Small intestine (tissue), 7 donors: ENCODE measurements at regions not wholly inside any gene's neighbourhood (a gene's known extent, or its start where the extent isn't known, plus 50 kb on each side); places are given as distances from the start of the nearest gene placed in this dataset.

Experiments used
- DNase-seq, 2 donors: peaks; one replicate each; pipeline versions ENCODE4 v3.0.0 to v3.0.0-alpha.2; 2013
- FAIRE-seq: peaks from 2 replicates; lab custom pipeline; 2012; peaks lifted over from hg19 to GRCh38; lab: Jason Lieb, UNC
- H3K27ac ChIP-seq, 3 donors: one replicate each; pipeline ENCODE4 v1.5.1; 2013; ENCODE audit warnings: low read length in 2 of 3, mild to moderate bottlenecking in 2 of 3, control low read depth in 1 of 3, inconsistent platforms in 1 of 3, low read depth in 1 of 3, moderate library complexity in 1 of 3
- H3K27me3 ChIP-seq, 3 donors: one replicate each; pipeline ENCODE4 v1.6.1; 2013; ENCODE audit warnings: low read length in 3 of 3, inconsistent platforms in 1 of 3; ENCODE audit not compliant: control insufficient read depth in 3 of 3, insufficient read depth in 3 of 3
- H3K36me3 ChIP-seq, 3 donors: one replicate each; pipeline ENCODE4 v1.6.1; 2013; ENCODE audit warnings: low read length in 3 of 3, inconsistent platforms in 1 of 3, low read depth in 1 of 3, mild to moderate bottlenecking in 1 of 3, moderate library complexity in 1 of 3; ENCODE audit not compliant: control insufficient read depth in 3 of 3, insufficient read depth in 2 of 3
- H3K4me1 ChIP-seq, 3 donors: one replicate each; pipeline ENCODE4 v1.6.1; 2013; ENCODE audit warnings: low read length in 2 of 3, inconsistent platforms in 1 of 3, low read depth in 1 of 3, mild to moderate bottlenecking in 1 of 3, moderate library complexity in 1 of 3; ENCODE audit not compliant: control insufficient read depth in 3 of 3, insufficient read depth in 2 of 3
- H3K4me3 ChIP-seq, 3 donors: one replicate each; pipeline ENCODE4 v1.5.1; 2013; ENCODE audit warnings: low read length in 3 of 3, control low read depth in 1 of 3, inconsistent platforms in 1 of 3, low read depth in 1 of 3, mild to moderate bottlenecking in 1 of 3, moderate library complexity in 1 of 3
- H3K9me3 ChIP-seq, 2 donors: one replicate each; pipeline ENCODE4 v1.6.1; 2013; ENCODE audit warnings: low read depth in 1 of 2, low read length in 1 of 2; ENCODE audit not compliant: control insufficient read depth in 2 of 2, insufficient read depth in 1 of 2
- WGBS, 3 donors: extraction: QIAGEN DNeasy Blood & Tissue Kit; methylation state at CpG; one replicate each; pipeline ENCODE4 v1.1.7; 2013; 5-methylcytosine and 5-hydroxymethylcytosine counted together
- donor health status: healthy with polysubstance abuse.
- donor health status: control.
- donor health status: control.
- donor health status: Bipolar disorder and iron deficiency.
- donor health status: healthy.

GRCh38 chr1:189336115-189337100 lies 1141.3 kb downstream of the BRINP3 start:
- Histone ChIP-seq H3K27me3 (no peaks in the 10 kb centered on the region), H3K36me3 (no peaks in the 10 kb centered on the region), H3K4me3 (no peak overlapping the region), H3K9me3 (peaks cover 0 to 4% of the 10 kb centered on the region in 2 donors), H3K27ac (no peak overlapping the region), H3K4me1 (no peaks in the 10 kb centered on the region)
- WGBS, 3 donors: 77 to 89% (median 89%) methylated on average over 17 of the region's 17 CpGs
- FAIRE-seq: no peak
- no peak for DNase-seq

DNA sequence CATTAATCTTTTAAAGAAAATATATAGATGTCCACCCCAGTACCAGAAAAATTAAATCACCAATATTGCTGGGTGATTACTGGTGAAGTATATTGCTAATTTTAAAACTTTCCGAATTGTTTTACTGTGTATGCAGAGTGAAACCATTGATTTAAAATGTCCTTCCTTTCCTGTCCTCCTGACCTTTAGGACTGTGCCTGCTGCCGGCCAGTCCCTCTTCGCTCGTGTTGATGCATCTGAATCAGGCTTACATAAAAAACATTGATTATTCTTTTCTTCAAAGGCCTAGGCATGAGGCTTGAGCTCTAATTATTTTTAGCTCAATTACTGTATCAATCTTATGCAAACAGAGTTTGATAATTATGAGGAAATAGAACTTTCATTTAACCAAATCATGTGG lies 1128.1 kb downstream of the BRINP3 start:
- Histone ChIP-seq H3K27ac (no peak overlapping the region), H3K9me3 (no peaks in the 10 kb centered on the region), H3K36me3 (no peaks in the 10 kb centered on the region), H3K4me1 (no peaks in the 10 kb centered on the region), H3K4me3 (no peak overlapping the region), H3K27me3 (no peaks in the 10 kb centered on the region)
- 67 to 73% (median 72%) methylated on average over 4 of the region's 4 CpGs for WGBS, 3 donors
- FAIRE-seq: no peak
- DNase-seq: no peak

- Histone ChIP-seq H3K4me1 (no peaks in the 10 kb centered on the region), H3K4me3 (no peak overlapping the region), H3K27ac (no peak overlapping the region), H3K9me3 (no peaks in the 10 kb centered on the region), H3K27me3 (no peaks in the 10 kb centered on the region), H3K36me3 (no peaks in the 10 kb centered on the region)
- DNase-seq: no peak
- 34 to 51% (median 48%) methylated on average over 3 of the region's 3 CpGs for WGBS, 3 donors
- no peak for FAIRE-seq
These were observed 1126.6 kb downstream of the BRINP3 start for GRCh38 chr1:189350983-189351616.

GRCh38 chr1:189351960-189352359 lies 1125.7 kb downstream of the BRINP3 start:
- no peak overlapping the region for H3K27ac ChIP-seq
- no peaks in the 10 kb centered on the region for H3K27me3 ChIP-seq
- H3K9me3 ChIP-seq: no peaks in the 10 kb centered on the region
- FAIRE-seq (no peak), DNase-seq (no peak)
- no peaks in the 10 kb centered on the region for H3K4me1 ChIP-seq
- H3K4me3 ChIP-seq: no peak overlapping the region
- 4 to 29% (median 12%) methylated on average over 1 of the region's 1 CpG for WGBS, 3 donors
- no peaks in the 10 kb centered on the region for H3K36me3 ChIP-seq

DNA sequence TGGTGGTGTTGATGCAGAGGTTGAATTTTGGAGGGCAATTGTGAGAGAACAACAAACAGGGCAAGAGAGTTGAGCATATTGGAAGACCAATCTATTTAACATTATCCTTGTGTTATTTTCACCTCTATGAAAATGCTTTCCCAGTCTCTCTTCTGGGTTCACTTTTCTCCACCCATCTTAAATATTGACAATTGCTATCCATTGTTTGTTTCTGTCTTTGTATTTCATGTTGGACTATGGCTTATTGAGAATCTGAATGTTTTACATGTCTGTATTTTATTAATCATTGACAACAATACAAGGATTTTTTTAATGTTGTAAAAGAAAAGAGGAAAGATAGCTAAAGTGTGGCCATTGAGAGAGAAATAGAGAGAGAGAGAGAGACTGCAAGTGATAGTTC lies 1121.5 kb downstream of the BRINP3 start:
- no peak for FAIRE-seq
- Histone ChIP-seq H3K9me3 (no peaks in the 10 kb centered on the region), H3K4me3 (no peak overlapping the region), H3K36me3 (no peaks in the 10 kb centered on the region), H3K4me1 (no peaks in the 10 kb centered on the region), H3K27me3 (no peaks in the 10 kb centered on the region), H3K27ac (no peak overlapping the region)
- DNase-seq: no peak

DNA sequence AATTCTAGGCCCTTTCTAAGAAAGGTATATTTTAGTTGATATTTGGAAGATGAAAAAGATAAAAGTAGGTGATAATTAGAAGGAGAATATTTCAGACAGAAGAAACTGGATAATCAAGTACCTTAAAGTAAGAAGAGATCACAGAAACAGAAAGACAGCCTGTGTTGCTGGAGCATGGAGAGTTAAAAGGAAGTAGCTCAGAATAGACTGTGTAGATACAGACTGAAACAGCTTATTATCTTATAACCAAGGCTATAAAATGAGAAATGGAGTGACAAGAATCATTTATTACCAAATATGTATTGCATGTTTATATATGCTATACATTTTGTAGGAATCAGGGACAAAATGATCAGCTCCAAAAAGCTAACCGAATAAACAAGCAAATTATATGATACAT lies 1120.3 kb downstream of the BRINP3 start:
- DNase-seq (no peak), FAIRE-seq (no peak)
- no peak overlapping the region for H3K27ac ChIP-seq
- no peaks in the 10 kb centered on the region for H3K27me3 ChIP-seq
- no peaks in the 10 kb centered on the region for H3K9me3 ChIP-seq
- H3K4me3 ChIP-seq: no peak overlapping the region
- no peaks in the 10 kb centered on the region for H3K36me3 ChIP-seq
- 53 to 71% (median 53%) methylated on average over 1 of the region's 1 CpG for WGBS, 3 donors
- H3K4me1 ChIP-seq: no peaks in the 10 kb centered on the region

DNA sequence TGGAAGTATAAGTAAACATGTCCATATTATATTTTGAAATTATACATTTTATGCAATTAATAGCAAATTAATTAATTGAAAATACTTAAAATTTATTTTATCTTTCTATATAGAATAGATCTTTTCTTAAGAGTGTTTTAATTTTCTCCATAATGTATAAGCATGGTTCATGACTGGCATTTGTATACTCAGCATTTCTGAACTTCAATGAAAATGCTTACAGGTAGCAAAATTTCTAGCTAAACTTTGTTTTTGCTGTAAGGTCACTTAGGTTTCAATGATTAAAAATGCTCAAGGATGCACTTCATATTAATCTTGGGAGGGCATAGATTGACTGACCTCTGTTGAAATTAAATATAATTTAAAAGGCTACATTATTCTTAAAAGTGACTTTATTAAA lies 1108.1 kb downstream of the BRINP3 start:
- Histone ChIP-seq H3K36me3 (no peaks in the 10 kb centered on the region), H3K4me1 (no peaks in the 10 kb centered on the region), H3K4me3 (no peak overlapping the region), H3K27me3 (no peaks in the 10 kb centered on the region), H3K9me3 (no peaks in the 10 kb centered on the region), H3K27ac (no peak overlapping the region)
- DNase-seq (no peak), FAIRE-seq (no peak)

DNA sequence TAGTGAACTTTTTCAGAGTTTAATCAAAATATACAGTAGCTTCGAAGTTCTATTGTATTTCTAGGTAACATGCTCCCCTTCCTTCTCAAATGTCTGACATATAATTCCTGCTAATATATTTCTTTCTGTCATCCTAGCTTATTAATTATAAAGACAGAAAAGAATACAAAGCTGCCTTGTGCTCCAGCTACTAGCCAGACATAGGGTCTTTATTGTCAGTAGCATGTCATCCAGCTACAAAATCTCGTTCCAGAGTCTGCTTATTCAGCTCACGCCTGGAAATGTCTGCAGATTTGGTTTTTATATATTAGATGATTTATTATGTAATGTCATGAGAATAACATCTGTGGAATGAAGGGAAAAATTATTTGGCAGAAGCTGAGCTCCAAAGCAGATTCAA lies 1102.8 kb downstream of the BRINP3 start:
- WGBS, 3 donors: 59 to 66% (median 59%) methylated on average over 3 of the region's 3 CpGs
- H3K36me3 ChIP-seq: no peaks in the 10 kb centered on the region
- FAIRE-seq: no peak
- H3K4me3 ChIP-seq: no peak overlapping the region
- no peak overlapping the region for H3K27ac ChIP-seq
- no peaks in the 10 kb centered on the region for H3K4me1 ChIP-seq
- no peaks in the 10 kb centered on the region for H3K27me3 ChIP-seq
- H3K9me3 ChIP-seq: no peaks in the 10 kb centered on the region
- DNase-seq: no peak
